K562 (cell line): ENCODE measurements at regions not wholly inside any gene's neighbourhood (a gene's known extent, or its start where the extent isn't known, plus 50 kb on each side); places are given as distances from the start of the nearest gene placed in this dataset.

Experiments
- MECOM ChIP-seq: fragments of 250-450 bp; sonication (Bioruptor Pico); IDR thresholded peaks from 2 replicates; pipeline ENCODE4 v1.8.0; 2022; ENCODE audit warnings: inconsistent platforms
- NCOA1 ChIP-seq: fragments of 450-650 bp; IDR thresholded peaks from 2 replicates; pipeline ENCODE4 v1.6.1; 2016; ENCODE audit warnings: low read depth
- PYGO2 ChIP-seq: fragments of 450-650 bp; IDR thresholded peaks from 2 replicates; pipeline ENCODE4 v1.6.1; 2016; ENCODE audit warnings: mild to moderate bottlenecking, missing genetic modification characterization, moderate library complexity, missing compliant biosample characterization
- SMC3 ChIP-seq: conservative IDR thresholded peaks from 2 replicates; pipeline ENCODE4 v1.6.1; 2011; ENCODE audit warnings: low read depth, low read length, improper control_type of control experiment; ENCODE audit not compliant: insufficient read depth
- SRSF1 ChIP-seq: fragments of 200-400 bp; formaldehyde crosslinking; IDR thresholded peaks from 2 replicates; pipeline ENCODE4 v1.6.1; 2017; ENCODE audit warnings: mild to moderate bottlenecking, low read depth, low read length, moderate library complexity
- STAG1 ChIP-seq: sonication (generic); formaldehyde crosslinking; IDR thresholded peaks from 2 replicates; pipeline ENCODE4 v1.5.0; 2020; ENCODE audit warnings: missing genetic modification reagents, borderline replicate concordance
- ZFX ChIP-seq: sonication (generic); formaldehyde crosslinking; IDR thresholded peaks from 2 replicates; pipeline ENCODE4 v1.8.0; 2022; ENCODE audit warnings: mild to moderate bottlenecking, missing genetic modification reagents, moderate library complexity
- ZNF79 ChIP-seq: fragments of 250-450 bp; sonication (Bioruptor Pico); IDR thresholded peaks from 2 replicates; pipeline ENCODE4 v1.4.0; 2020; ENCODE audit warnings: low read depth, mild to moderate bottlenecking, moderate library complexity
- TF ChIP-seq, protein P1 (sequence below), 2 experiments: fragments of 450-650 bp in 1 of 2; sonication (generic) in 1 of 2; formaldehyde crosslinking in 1 of 2; IDR thresholded peaks; 2 replicates each; pipeline versions ENCODE4 v1.7.1 to v1.9.0; 2016 to 2022; ENCODE audit warnings: inconsistent platforms in 1 of 2, mild to moderate bottlenecking in 1 of 2, missing genetic modification reagents in 1 of 2
- TF ChIP-seq, protein P2 (sequence below), 2 experiments: IDR thresholded peaks; 2 replicates each; pipeline ENCODE4 v1.6.1; 2011; ENCODE audit warnings: borderline replicate concordance in 1 of 2, control low read depth in 1 of 2, low read depth in 1 of 2, low read length in 1 of 2, mild to moderate bottlenecking in 1 of 2, mixed read lengths in 1 of 2, moderate library complexity in 1 of 2; ENCODE audit not compliant: insufficient read depth in 1 of 2, insufficient read length in 1 of 2, poor library complexity in 1 of 2, severe bottlenecking in 1 of 2; ENCODE audit errors: extremely low read depth in 1 of 2
- TF ChIP-seq, protein P3 (sequence below): sonication (generic); formaldehyde crosslinking; IDR thresholded peaks from 2 replicates; pipeline ENCODE4 v1.8.0; 2022; ENCODE audit warnings: mild to moderate bottlenecking, missing genetic modification reagents
- TF ChIP-seq, protein P4 (sequence below): fragments of 250-450 bp; sonication (Bioruptor Pico); IDR thresholded peaks from 2 replicates; pipeline ENCODE4 v1.8.0; 2021; ENCODE audit warnings: mild to moderate bottlenecking, moderate library complexity

DNA sequence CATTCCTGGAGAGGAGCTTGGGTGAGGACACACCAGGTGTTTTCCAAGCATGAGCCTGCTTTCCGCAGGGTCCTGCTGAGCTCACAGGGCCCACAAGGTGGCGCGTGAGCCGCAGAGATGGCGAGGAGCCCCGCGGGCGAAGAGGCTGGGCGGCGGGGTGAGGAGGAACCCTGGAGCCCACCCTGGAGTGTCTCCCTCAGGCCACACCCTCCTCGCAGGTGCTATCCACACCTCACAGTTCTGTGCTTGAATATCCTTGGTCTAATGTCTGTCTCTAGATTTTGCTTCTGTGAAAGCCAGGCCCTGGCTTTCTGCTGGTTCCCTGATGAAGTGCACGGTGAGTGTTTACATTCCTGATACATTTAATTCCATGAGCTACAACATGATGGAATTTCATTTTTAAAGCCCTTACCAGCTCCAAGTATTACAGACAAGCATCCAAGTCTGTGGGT is 433.6 kb downstream of the ACTR3B start (continued):
- TF ChIP-seq, protein P1, sequence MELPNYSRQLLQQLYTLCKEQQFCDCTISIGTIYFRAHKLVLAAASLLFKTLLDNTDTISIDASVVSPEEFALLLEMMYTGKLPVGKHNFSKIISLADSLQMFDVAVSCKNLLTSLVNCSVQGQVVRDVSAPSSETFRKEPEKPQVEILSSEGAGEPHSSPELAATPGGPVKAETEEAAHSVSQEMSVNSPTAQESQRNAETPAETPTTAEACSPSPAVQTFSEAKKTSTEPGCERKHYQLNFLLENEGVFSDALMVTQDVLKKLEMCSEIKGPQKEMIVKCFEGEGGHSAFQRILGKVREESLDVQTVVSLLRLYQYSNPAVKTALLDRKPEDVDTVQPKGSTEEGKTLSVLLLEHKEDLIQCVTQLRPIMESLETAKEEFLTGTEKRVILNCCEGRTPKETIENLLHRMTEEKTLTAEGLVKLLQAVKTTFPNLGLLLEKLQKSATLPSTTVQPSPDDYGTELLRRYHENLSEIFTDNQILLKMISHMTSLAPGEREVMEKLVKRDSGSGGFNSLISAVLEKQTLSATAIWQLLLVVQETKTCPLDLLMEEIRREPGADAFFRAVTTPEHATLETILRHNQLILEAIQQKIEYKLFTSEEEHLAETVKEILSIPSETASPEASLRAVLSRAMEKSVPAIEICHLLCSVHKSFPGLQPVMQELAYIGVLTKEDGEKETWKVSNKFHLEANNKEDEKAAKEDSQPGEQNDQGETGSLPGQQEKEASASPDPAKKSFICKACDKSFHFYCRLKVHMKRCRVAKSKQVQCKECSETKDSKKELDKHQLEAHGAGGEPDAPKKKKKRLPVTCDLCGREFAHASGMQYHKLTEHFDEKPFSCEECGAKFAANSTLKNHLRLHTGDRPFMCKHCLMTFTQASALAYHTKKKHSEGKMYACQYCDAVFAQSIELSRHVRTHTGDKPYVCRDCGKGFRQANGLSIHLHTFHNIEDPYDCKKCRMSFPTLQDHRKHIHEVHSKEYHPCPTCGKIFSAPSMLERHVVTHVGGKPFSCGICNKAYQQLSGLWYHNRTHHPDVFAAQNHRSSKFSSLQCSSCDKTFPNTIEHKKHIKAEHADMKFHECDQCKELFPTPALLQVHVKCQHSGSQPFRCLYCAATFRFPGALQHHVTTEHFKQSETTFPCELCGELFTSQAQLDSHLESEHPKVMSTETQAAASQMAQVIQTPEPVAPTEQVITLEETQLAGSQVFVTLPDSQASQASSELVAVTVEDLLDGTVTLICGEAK (IDR thresholded peaks at IDR 0.05) = no peak
- TF ChIP-seq, protein P1 (CRISPR knock-in tag; IDR thresholded peaks at IDR 0.05) = no peak
- TF ChIP-seq, protein P2, sequence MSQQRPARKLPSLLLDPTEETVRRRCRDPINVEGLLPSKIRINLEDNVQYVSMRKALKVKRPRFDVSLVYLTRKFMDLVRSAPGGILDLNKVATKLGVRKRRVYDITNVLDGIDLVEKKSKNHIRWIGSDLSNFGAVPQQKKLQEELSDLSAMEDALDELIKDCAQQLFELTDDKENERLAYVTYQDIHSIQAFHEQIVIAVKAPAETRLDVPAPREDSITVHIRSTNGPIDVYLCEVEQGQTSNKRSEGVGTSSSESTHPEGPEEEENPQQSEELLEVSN (IDR thresholded peaks at IDR 0.05; ENCODE audit: borderline replicate concordance in 1 of 2, extremely low read depth in 1 of 2, insufficient read depth in 1 of 2, insufficient read length in 1 of 2, low read depth in 1 of 2, low read length in 1 of 2, poor library complexity in 1 of 2, severe bottlenecking in 1 of 2) = no peak
- TF ChIP-seq STAG1 (CRISPR knock-in tag) (peak; percentile 58; the same call in 1 of the 2 replicates), MECOM (CRISPR knock-in tag) (no peak), SMC3 (peak; percentile 83), PYGO2 (tag) (no peak), ZFX (CRISPR knock-in tag) (no peak), ZNF79 (CRISPR knock-in tag) (no peak), SRSF1 (no peak), NCOA1 (no peak)
- TF ChIP-seq, protein P3, sequence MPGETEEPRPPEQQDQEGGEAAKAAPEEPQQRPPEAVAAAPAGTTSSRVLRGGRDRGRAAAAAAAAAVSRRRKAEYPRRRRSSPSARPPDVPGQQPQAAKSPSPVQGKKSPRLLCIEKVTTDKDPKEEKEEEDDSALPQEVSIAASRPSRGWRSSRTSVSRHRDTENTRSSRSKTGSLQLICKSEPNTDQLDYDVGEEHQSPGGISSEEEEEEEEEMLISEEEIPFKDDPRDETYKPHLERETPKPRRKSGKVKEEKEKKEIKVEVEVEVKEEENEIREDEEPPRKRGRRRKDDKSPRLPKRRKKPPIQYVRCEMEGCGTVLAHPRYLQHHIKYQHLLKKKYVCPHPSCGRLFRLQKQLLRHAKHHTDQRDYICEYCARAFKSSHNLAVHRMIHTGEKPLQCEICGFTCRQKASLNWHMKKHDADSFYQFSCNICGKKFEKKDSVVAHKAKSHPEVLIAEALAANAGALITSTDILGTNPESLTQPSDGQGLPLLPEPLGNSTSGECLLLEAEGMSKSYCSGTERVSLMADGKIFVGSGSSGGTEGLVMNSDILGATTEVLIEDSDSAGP (CRISPR knock-in tag) = no peak
- TF ChIP-seq, protein P4, sequence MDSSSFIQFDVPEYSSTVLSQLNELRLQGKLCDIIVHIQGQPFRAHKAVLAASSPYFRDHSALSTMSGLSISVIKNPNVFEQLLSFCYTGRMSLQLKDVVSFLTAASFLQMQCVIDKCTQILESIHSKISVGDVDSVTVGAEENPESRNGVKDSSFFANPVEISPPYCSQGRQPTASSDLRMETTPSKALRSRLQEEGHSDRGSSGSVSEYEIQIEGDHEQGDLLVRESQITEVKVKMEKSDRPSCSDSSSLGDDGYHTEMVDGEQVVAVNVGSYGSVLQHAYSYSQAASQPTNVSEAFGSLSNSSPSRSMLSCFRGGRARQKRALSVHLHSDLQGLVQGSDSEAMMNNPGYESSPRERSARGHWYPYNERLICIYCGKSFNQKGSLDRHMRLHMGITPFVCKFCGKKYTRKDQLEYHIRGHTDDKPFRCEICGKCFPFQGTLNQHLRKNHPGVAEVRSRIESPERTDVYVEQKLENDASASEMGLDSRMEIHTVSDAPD (CRISPR knock-in tag) = no peak
